GM12872 (cell line): ENCODE measurements at regions not wholly inside any gene's neighbourhood (a gene's known extent, or its start where the extent isn't known, plus 50 kb on each side); places are given as distances from the start of the nearest gene placed in this dataset.

ENCODE experiments used
- TF ChIP-seq, protein P1 (sequence below): IDR thresholded peaks from 3 replicates; pipeline ENCODE4 v1.5.1; 2011; ENCODE audit warnings: low read depth, mild to moderate bottlenecking, low read length, moderate library complexity; ENCODE audit not compliant: insufficient read depth

DNA sequence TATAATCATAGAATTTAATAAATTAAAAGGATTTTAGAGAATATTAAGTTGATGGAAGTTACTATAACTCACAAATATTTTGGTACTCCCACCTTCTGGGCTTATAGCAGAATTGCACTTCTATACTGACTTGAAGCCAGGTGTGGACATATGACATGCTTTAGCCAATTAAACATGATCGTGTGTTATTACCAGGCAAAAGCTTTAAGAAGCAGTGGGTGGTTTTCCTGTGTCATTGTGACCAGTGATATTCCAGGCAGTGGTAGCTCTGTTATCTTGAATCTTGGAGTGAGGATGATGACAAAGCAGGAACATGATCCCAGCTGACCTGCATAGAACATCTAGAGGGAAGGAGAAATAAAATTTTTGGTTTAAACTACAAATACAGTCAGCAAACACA, 370.9 kb upstream of the ZEB2 start:
- TF ChIP-seq, protein P1, sequence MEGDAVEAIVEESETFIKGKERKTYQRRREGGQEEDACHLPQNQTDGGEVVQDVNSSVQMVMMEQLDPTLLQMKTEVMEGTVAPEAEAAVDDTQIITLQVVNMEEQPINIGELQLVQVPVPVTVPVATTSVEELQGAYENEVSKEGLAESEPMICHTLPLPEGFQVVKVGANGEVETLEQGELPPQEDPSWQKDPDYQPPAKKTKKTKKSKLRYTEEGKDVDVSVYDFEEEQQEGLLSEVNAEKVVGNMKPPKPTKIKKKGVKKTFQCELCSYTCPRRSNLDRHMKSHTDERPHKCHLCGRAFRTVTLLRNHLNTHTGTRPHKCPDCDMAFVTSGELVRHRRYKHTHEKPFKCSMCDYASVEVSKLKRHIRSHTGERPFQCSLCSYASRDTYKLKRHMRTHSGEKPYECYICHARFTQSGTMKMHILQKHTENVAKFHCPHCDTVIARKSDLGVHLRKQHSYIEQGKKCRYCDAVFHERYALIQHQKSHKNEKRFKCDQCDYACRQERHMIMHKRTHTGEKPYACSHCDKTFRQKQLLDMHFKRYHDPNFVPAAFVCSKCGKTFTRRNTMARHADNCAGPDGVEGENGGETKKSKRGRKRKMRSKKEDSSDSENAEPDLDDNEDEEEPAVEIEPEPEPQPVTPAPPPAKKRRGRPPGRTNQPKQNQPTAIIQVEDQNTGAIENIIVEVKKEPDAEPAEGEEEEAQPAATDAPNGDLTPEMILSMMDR, result no peak

DNA sequence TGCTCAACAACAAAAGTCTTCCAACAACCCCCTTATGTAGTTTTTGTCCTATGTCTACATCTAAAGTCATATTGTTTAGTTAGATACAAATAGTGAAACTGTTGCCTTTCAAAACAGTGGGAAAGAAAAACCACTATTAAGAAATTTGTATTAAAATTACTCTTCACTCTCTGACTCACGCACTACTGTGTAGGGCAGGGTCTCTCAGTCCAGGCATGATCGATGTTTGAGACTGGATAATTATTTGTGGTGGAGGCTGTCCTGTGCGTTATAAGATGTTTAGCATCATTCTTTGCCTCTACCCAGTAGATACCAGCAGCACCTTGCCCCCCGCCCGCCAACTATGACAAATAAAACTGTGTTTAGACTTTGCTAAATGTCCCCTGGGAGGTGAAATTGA, 369.4 kb upstream of the ZEB2 start:
- TF ChIP-seq, protein P1, result no peak

DNA sequence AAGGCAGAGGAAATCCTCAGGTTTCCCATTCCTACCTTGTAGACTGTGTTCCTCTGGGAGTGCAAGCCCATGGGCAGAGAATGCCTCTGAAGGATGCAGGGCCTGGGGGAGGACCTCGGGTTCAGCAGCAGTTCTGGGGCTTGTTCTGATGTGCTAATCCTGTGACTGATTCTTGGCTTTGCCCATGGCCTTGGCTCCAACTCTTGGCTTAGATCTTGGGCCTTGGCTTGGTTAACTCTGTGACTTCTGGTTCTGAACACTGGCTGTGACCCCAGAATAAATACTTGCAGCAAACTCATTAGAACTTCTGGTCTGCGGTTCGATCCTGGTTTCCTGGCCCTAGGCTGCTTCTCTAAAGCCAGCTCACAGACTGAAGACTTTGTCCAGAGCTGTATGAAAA, 366.9 kb upstream of the ZEB2 start:
- TF ChIP-seq, protein P1, result no peak

DNA sequence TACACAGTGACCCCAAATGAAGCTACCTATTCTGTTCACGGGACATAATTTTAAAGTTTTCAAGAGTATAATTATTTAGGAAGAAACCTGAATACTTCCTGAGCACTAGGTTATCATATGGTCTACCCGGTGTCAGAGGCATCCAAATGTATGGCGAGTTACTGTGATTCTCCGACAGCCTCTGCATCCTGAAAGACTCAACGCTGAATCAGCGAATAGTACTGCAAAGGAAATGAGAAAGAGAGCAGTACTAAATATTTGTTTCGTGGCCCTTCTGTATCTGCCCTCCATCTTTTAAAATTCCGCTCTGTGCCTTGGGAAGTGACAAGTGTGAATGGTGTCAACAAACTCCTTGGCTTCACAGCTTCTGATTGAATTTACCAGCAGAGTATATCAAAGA, 358.0 kb upstream of the ZEB2 start:
- TF ChIP-seq, protein P1, result no peak

DNA sequence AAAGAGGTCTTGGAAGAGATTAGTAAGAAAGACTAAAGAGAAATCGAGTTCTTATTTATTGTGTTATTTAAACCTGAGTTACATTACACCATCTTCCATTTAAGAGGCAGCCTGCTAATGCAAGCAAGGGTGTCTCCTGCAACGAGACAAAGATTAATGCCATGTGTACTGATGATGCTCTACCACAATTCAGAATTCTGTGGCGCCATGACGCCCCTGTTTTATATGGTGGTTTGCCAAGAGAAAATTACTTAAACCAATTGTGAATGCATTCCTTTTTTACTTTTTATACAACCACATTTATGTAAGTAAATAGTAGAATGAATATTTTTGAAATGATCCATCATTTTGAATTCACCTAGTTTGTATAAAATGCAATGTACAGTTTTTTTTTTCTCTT, 356.1 kb upstream of the ZEB2 start:
- TF ChIP-seq, protein P1, result no peak

DNA sequence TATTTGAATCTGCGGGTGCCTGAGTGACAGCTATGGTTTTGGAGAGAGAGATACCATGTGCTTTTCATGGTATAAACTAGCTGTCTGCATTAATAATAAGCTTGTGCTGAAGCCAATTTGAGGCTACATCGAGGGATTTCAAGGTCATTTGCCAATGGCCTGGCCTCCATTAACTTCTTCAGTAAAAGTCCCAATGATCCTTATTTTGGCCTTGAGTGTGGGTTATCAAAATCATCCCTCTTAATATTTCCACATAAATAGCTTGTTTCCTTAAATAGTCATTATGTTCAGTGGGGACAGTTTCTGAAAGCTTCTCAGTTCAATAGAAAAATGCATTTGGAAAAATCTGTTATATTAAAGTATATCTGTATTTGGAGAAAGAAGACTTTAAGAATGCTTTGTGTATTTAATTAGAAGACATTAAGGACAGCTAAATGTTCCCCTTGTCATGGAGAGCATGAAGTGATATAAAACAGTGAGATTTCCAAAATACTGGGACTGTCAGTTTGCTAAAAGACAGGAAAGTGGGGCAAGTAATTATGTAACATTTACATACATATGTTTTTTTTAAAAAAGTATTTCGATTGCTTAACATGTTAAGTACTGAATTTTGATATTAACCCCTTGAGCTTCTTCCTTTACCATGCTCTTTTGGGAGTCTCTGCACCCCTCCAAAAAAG, 355.5 kb upstream of the ZEB2 start:
- TF ChIP-seq, protein P1, result no peak

DNA sequence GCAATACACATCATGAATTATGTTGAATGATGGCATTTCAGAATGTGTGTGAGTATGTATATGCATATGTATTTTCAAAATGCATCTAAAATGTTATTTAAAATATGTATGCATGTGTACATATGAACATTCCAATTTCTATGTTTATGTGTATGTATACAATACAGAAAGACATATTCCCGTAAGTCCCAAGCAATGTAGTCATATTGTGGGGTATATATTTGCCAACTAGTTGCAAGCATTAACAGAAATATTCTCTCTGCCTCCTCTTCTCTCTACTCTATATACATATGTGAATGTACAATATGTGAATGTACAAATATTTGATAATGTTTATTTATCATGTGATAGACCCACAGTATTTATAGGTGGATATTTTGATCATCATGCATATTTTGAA, 345.8 kb upstream of the ZEB2 start:
- TF ChIP-seq, protein P1, result no peak
